Gastrocnemius medialis (tissue), 4 donors: ENCODE measurements at regions not wholly inside any gene's neighbourhood (a gene's known extent, or its start where the extent isn't known, plus 50 kb on each side); places are given as distances from the start of the nearest gene placed in this dataset.

Source experiments
- ATAC-seq, 2 donors: fragments of 150-250 bp; one replicate each; pipeline ENCODE4 v1.9.1; 2016
- DNase-seq, 2 donors: peaks; one replicate each; pipeline ENCODE4 v3.0.0-alpha.2; 2019
- H3K27ac ChIP-seq, 4 donors: fragments of 200-600 bp; sonication (generic); 1 replicate in 1 of 4; 2 replicates in 3 of 4; pipeline ENCODE4 v1.5.1; 2016 to 2018; ENCODE audit warnings: mild to moderate bottlenecking in 2 of 4, moderate library complexity in 1 of 4
- H3K27me3 ChIP-seq, 3 donors: fragments of 200-600 bp; sonication (generic) in 2 of 3; 1 replicate in 1 of 3; 2 replicates in 2 of 3; pipeline versions ENCODE4 v1.5.1 to v1.6.0; 2016 to 2019; ENCODE audit warnings: mild to moderate bottlenecking in 1 of 3, moderate library complexity in 1 of 3
- H3K36me3 ChIP-seq, 2 donors: fragments of 200-600 bp; sonication (generic) in 1 of 2; one replicate each; pipeline ENCODE4 v1.5.1; 2017 to 2018
- H3K4me1 ChIP-seq, 2 donors: fragments of 200-600 bp; sonication (generic) in 1 of 2; one replicate each; pipeline ENCODE4 v1.5.1; 2016 to 2017; ENCODE audit warnings: mild to moderate bottlenecking in 2 of 2
- H3K4me3 ChIP-seq, 4 donors: fragments of 200-600 bp; sonication (generic) in 3 of 4; 1 replicate in 1 of 4; 2 replicates in 3 of 4; pipeline ENCODE4 v1.5.1; 2016 to 2019; ENCODE audit warnings: mild to moderate bottlenecking in 2 of 4
- H3K9me3 ChIP-seq, 3 donors: fragments of 200-600 bp; sonication (generic) in 2 of 3; 1 replicate in 1 of 3; 2 replicates in 2 of 3; pipeline ENCODE4 v1.5.1; 2016 to 2019
- CTCF ChIP-seq, 5 experiments: fragments of 450-650 bp in 3 of 5; fragments of 200-600 bp in 2 of 5; sonication (generic) in 2 of 5; IDR thresholded peaks in 4 of 5; conservative IDR thresholded peaks in 1 of 5; 1 replicate in 4 of 5; 2 replicates in 1 of 5; pipeline ENCODE4 v1.5.1; 2016 to 2019; ENCODE audit warnings: antibody characterized with exemption in 5 of 5, mild to moderate bottlenecking in 3 of 5, moderate library complexity in 3 of 5
- POLR2A ChIP-seq, 2 donors: fragments of 450-650 bp; IDR thresholded peaks; one replicate each; pipeline ENCODE4 v1.6.1; 2017; ENCODE audit warnings: antibody characterized with exemption in 2 of 2, mild to moderate bottlenecking in 2 of 2, moderate library complexity in 2 of 2
- in situ Hi-C, 4 donors: fragments of 200-750 bp; cut with MboI; loops; one replicate each; pipeline versions ENCODE4 v1.15.0 to v1.8.0; 2017; ENCODE audit warnings: low sequenced_read_pairs in 4 of 4
- intact Hi-C: fragments of 100-400 bp; cut with DNase I; formaldehyde crosslinking; loops from one replicate; pipeline ENCODE4 v1.15.1; 2023; ENCODE audit warnings: low total_unique reads

GRCh38 chr9:113675475-113675941 is 200.6 kb upstream of the ZNF618 start:
- peak; percentile 57 to 84 for ATAC-seq
- intact Hi-C loops (no loop called here), in situ Hi-C loops (loop anchor here in 1 of 4 donors (25.0 kb wide), 1 partner anchor 362 kb away; no protein-coding TSS in a partner anchor)
- Histone ChIP-seq H3K36me3 (no peaks in the 10 kb centered on the region), H3K4me1 (peaks cover 3 to 5% of the 10 kb centered on the region in 2 donors), H3K9me3 (no peaks in the 10 kb centered on the region), H3K4me3 (no peak overlapping the region), H3K27ac (peak overlapping the region in 1 of 4 donors; percentile 18), H3K27me3 (peaks cover 0 to 6% (median 0%) of the 10 kb centered on the region in 3 donors)
- no peak for TF ChIP-seq CTCF (IDR thresholded peaks at IDR 0.05 in 4 of 5, conservative IDR thresholded peaks at IDR 0.05 in 1 of 5)
- no peak for TF ChIP-seq POLR2A (IDR thresholded peaks at IDR 0.05)
- peak; percentile 7 to 66 for DNase-seq

- no peaks in the 10 kb centered on the region for H3K36me3 ChIP-seq
- peaks cover 0 to 6% (median 0%) of the 10 kb centered on the region in 3 donors for H3K27me3 ChIP-seq
- ATAC-seq (no peak), DNase-seq (no peak)
- in situ Hi-C loops (loop anchor here in 1 of 4 donors (25.0 kb wide), 1 partner anchor 360 kb away; no protein-coding TSS in a partner anchor), intact Hi-C loops (no loop called here)
- no peak overlapping the region for H3K27ac ChIP-seq
- peaks cover 3 to 5% of the 10 kb centered on the region in 2 donors for H3K4me1 ChIP-seq
- no peaks in the 10 kb centered on the region for H3K9me3 ChIP-seq
- H3K4me3 ChIP-seq: no peak overlapping the region
- TF ChIP-seq POLR2A (IDR thresholded peaks at IDR 0.05): no peak
- no peak for TF ChIP-seq CTCF (IDR thresholded peaks at IDR 0.05 in 4 of 5, conservative IDR thresholded peaks at IDR 0.05 in 1 of 5)
Measured at GRCh38 chr9:113677057-113677456, 199.1 kb upstream of the ZNF618 start.

GRCh38 chr9:113677569-113677968 is 198.5 kb upstream of the ZNF618 start:
- Histone ChIP-seq H3K27me3 (peaks cover 0 to 6% (median 0%) of the 10 kb centered on the region in 3 donors), H3K4me1 (peaks cover 3 to 5% of the 10 kb centered on the region in 2 donors), H3K9me3 (no peaks in the 10 kb centered on the region), H3K4me3 (no peak overlapping the region), H3K27ac (no peak overlapping the region), H3K36me3 (no peaks in the 10 kb centered on the region)
- TF ChIP-seq CTCF (IDR thresholded peaks at IDR 0.05 in 4 of 5, conservative IDR thresholded peaks at IDR 0.05 in 1 of 5) (no peak), POLR2A (IDR thresholded peaks at IDR 0.05) (no peak)
- DNase-seq (no peak), ATAC-seq (no peak)
- intact Hi-C loops (no loop called here), in situ Hi-C loops (loop anchor here in 1 of 4 donors (25.0 kb wide), 1 partner anchor 360 kb away; no protein-coding TSS in a partner anchor)

GRCh38 chr9:113678119-113678858 is 197.8 kb upstream of the ZNF618 start:
- Histone ChIP-seq H3K4me3 (no peak overlapping the region), H3K27ac (no peak overlapping the region), H3K9me3 (no peaks in the 10 kb centered on the region), H3K27me3 (peaks cover 0 to 6% (median 0%) of the 10 kb centered on the region in 3 donors), H3K4me1 (peaks cover 3 to 5% of the 10 kb centered on the region in 2 donors), H3K36me3 (no peaks in the 10 kb centered on the region)
- ATAC-seq (no peak), DNase-seq (no peak)
- intact Hi-C loops (no loop called here), in situ Hi-C loops (loop anchor here in 1 of 4 donors (25.0 kb wide), 1 partner anchor 359 kb away; no protein-coding TSS in a partner anchor)
- TF ChIP-seq POLR2A (IDR thresholded peaks at IDR 0.05) (no peak), CTCF (IDR thresholded peaks at IDR 0.05 in 4 of 5, conservative IDR thresholded peaks at IDR 0.05 in 1 of 5) (no peak)
